Keratinocyte (primary cell): ENCODE measurements at regions not wholly inside any gene's neighbourhood (a gene's known extent, or its start where the extent isn't known, plus 50 kb on each side); places are given as distances from the start of the nearest gene placed in this dataset.

Experiments used
- DNase-seq: peaks from one replicate; pipeline ENCODE4 v3.0.0-alpha.2; 2011; ENCODE audit warnings: low read depth, missing footprints, low spot score
- FAIRE-seq: peaks from 2 replicates; lab custom pipeline; 2011; peaks lifted over from hg19 to GRCh38; lab: Jason Lieb, UNC
- H2AFZ ChIP-seq: 2 replicates; pipeline ENCODE4 v1.6.0; 2012; ENCODE audit warnings: low read length, control low read depth, inconsistent platforms; ENCODE audit not compliant: control insufficient read depth
- H3K27ac ChIP-seq: 2 replicates; pipeline ENCODE4 v1.5.1; 2011; ENCODE audit warnings: low read length; ENCODE audit not compliant: control insufficient read depth, insufficient read depth
- H3K27me3 ChIP-seq: 3 replicates; pipeline ENCODE4 v1.6.0; 2011; ENCODE audit warnings: low read length; ENCODE audit not compliant: control insufficient read depth, insufficient read depth; ENCODE audit errors: extremely low read depth
- H3K36me3 ChIP-seq, 2 experiments: 2 replicates in 1 of 2; 3 replicates in 1 of 2; pipeline ENCODE4 v1.5.1; 2011; ENCODE audit warnings: low read length in 2 of 2, mild to moderate bottlenecking in 1 of 2; ENCODE audit not compliant: control insufficient read depth in 2 of 2, insufficient read depth in 2 of 2; ENCODE audit errors: extremely low read depth in 1 of 2
- H3K4me1 ChIP-seq: 3 replicates; pipeline ENCODE4 v1.5.1; 2011; ENCODE audit warnings: low read length; ENCODE audit not compliant: control insufficient read depth, insufficient read depth; ENCODE audit errors: extremely low read depth
- H3K4me2 ChIP-seq: 3 replicates; pipeline ENCODE4 v1.6.0; 2011; ENCODE audit warnings: low read depth, low read length; ENCODE audit not compliant: control insufficient read depth, insufficient read depth; ENCODE audit errors: extremely low read depth
- H3K4me3 ChIP-seq, 3 experiments: fragments of 200-600 bp in 1 of 3; sonication (generic) in 1 of 3; 2 replicates in 2 of 3; 3 replicates in 1 of 3; pipeline ENCODE4 v1.5.1; 2011 to 2016; ENCODE audit warnings: low read length in 3 of 3, mild to moderate bottlenecking in 3 of 3, control low read depth in 2 of 3, inconsistent platforms in 1 of 3, low read depth in 1 of 3, mixed read lengths in 1 of 3, mixed run types in 1 of 3, moderate library complexity in 1 of 3; ENCODE audit not compliant: control insufficient read depth in 2 of 3, insufficient read depth in 2 of 3; ENCODE audit errors: extremely low read depth in 1 of 3
- H3K79me2 ChIP-seq: 2 replicates; pipeline ENCODE4 v1.6.0; 2012; ENCODE audit warnings: low read length; ENCODE audit not compliant: control insufficient read depth, insufficient read depth
- H3K9ac ChIP-seq: 3 replicates; pipeline ENCODE4 v1.6.0; 2011; ENCODE audit warnings: low read length; ENCODE audit not compliant: control insufficient read depth, insufficient read depth; ENCODE audit errors: extremely low read depth
- H3K9me1 ChIP-seq: 3 replicates; pipeline ENCODE4 v1.6.0; 2011; ENCODE audit warnings: low read length; ENCODE audit not compliant: control insufficient read depth, insufficient read depth; ENCODE audit errors: extremely low read depth
- H3K9me3 ChIP-seq: 2 replicates; pipeline ENCODE4 v1.5.1; 2012; ENCODE audit warnings: low read depth, low read length; ENCODE audit not compliant: control insufficient read depth
- H4K20me1 ChIP-seq: 3 replicates; pipeline ENCODE4 v1.6.0; 2011; ENCODE audit warnings: low read length; ENCODE audit not compliant: control insufficient read depth, insufficient read depth; ENCODE audit errors: extremely low read depth
- EZH2 ChIP-seq: IDR thresholded peaks from one replicate; pipeline ENCODE4 v1.6.1; 2012; ENCODE audit warnings: inconsistent platforms, mild to moderate bottlenecking, low read length, moderate library complexity
- dilution Hi-C: fragments of 300-500 bp; cut with MboI; formaldehyde crosslinking; loops from one replicate; pipeline ENCODE4 v1.7.0; 2020; ENCODE audit warnings: low sequenced_read_pairs; ENCODE audit not compliant: extremely low pct_ligation_motif_present
- TF ChIP-seq, protein P1 (sequence below), 3 experiments: IDR thresholded peaks in 1 of 3; conservative IDR thresholded peaks in 1 of 3; optimal IDR thresholded peaks in 1 of 3; 2 replicates in 2 of 3; 3 replicates in 1 of 3; pipeline versions ENCODE3 to v1.5.1; 2011; ENCODE audit warnings: low read length in 3 of 3, mild to moderate bottlenecking in 3 of 3, moderate library complexity in 2 of 3, control low read depth in 1 of 3, inconsistent platforms in 1 of 3; ENCODE audit not compliant: insufficient read depth in 2 of 3; ENCODE audit errors: extremely low read depth in 1 of 3

DNA sequence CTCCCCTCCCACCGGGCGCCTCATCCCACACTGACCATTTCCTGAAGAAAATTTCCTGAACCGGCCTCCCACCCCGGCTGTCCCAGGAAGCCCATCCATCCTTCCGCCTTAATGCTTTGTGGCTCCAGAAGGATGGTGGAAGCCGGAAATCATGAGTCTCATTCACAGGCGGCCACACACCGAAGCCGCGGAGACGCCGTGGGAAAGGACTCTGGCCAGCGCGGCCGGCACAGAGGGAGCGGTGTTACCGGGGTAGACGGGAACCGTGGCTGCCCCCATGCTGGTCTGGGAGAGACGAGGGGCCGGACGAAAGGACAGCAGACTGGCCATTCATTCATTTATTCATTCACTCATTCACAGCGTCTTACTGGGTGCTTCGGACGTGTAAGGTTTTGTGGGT is 326.8 kb downstream of the SEC14L1 start:
- Histone ChIP-seq H3K9ac (no peak overlapping the region), H3K4me2 (no peak overlapping the region), H4K20me1 (peaks cover 10% of the 10 kb centered on the region), H2AFZ (no peak overlapping the region), H3K4me1 (peaks cover 46% of the 10 kb centered on the region), H3K79me2 (peaks cover 68% of the 10 kb centered on the region), H3K27me3 (no peaks in the 10 kb centered on the region), H3K9me3 (no peaks in the 10 kb centered on the region), H3K9me1 (peaks cover 12% of the 10 kb centered on the region), H3K4me3 (no peak overlapping the region), H3K27ac (no peak overlapping the region), H3K36me3 (peaks cover 9 to 15% of the 10 kb centered on the region in 2 experiments)
- TF ChIP-seq EZH2, result no peak
- TF ChIP-seq, protein P1, sequence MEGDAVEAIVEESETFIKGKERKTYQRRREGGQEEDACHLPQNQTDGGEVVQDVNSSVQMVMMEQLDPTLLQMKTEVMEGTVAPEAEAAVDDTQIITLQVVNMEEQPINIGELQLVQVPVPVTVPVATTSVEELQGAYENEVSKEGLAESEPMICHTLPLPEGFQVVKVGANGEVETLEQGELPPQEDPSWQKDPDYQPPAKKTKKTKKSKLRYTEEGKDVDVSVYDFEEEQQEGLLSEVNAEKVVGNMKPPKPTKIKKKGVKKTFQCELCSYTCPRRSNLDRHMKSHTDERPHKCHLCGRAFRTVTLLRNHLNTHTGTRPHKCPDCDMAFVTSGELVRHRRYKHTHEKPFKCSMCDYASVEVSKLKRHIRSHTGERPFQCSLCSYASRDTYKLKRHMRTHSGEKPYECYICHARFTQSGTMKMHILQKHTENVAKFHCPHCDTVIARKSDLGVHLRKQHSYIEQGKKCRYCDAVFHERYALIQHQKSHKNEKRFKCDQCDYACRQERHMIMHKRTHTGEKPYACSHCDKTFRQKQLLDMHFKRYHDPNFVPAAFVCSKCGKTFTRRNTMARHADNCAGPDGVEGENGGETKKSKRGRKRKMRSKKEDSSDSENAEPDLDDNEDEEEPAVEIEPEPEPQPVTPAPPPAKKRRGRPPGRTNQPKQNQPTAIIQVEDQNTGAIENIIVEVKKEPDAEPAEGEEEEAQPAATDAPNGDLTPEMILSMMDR (optimal IDR thresholded peaks at IDR 0.05 in 1 of 3, IDR thresholded peaks at IDR 0.05 in 1 of 3, conservative IDR thresholded peaks at IDR 0.05 in 1 of 3; ENCODE audit: extremely low read depth in 1 of 3, insufficient read depth in 2 of 3, low read length in 3 of 3), result no peak
- dilution Hi-C loops, result no loop called here
- DNase-seq (no peak), FAIRE-seq (no peak)

DNA sequence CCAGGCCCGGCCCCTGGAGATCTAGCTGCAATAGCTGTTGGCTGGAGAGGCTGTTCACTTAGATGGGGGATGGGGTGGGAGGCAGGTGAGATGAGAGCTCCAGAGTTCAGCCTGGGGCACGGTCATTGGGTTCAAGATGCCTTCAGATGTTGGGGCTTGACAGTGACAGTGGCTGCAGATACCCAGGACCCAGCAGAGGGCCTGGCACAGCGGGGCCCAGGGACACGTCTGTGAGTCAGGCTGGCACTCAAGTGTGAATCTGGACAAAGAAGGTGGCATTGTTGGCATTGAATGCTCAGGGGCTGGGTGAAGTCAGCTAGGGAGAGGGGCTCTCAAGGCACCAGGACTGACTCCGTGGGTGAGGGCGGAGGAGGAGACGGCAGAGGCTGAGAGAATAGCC is 328.1 kb downstream of the SEC14L1 start:
- no peaks in the 10 kb centered on the region for H3K9me3 ChIP-seq
- no peaks in the 10 kb centered on the region for H3K27me3 ChIP-seq
- no peak overlapping the region for H3K9ac ChIP-seq
- no peak for FAIRE-seq
- H3K27ac ChIP-seq, result no peak overlapping the region
- TF ChIP-seq EZH2, result no peak
- TF ChIP-seq, protein P1 (optimal IDR thresholded peaks at IDR 0.05 in 1 of 3, IDR thresholded peaks at IDR 0.05 in 1 of 3, conservative IDR thresholded peaks at IDR 0.05 in 1 of 3; ENCODE audit: extremely low read depth in 1 of 3, insufficient read depth in 2 of 3, low read length in 3 of 3), result no peak
- peaks cover 64% of the 10 kb centered on the region for H3K79me2 ChIP-seq
- H3K4me1 ChIP-seq, result peaks cover 60% of the 10 kb centered on the region
- no peak overlapping the region for H3K4me2 ChIP-seq
- DNase-seq, result no peak
- peaks cover 4% of the 10 kb centered on the region for H4K20me1 ChIP-seq
- H3K4me3 ChIP-seq, result no peak overlapping the region
- H2AFZ ChIP-seq, result no peak overlapping the region
- peaks cover 10% of the 10 kb centered on the region for H3K9me1 ChIP-seq
- dilution Hi-C loops, result no loop called here
- H3K36me3 ChIP-seq, result peaks cover 7 to 15% of the 10 kb centered on the region in 2 experiments
